Neuronal stem cell (in vitro differentiated cells): ENCODE measurements at regions not wholly inside any gene's neighbourhood (a gene's known extent, or its start where the extent isn't known, plus 50 kb on each side); places are given as distances from the start of the nearest gene placed in this dataset.
A peak's percentile ranks its signal among the peaks of the same experiment; 100 is the strongest.

Experiments
- DNase-seq: peaks from one replicate; pipeline ENCODE4 v3.0.0-alpha.2; 2013; ENCODE audit warnings: low spot score
- H2AFZ ChIP-seq: one replicate; pipeline ENCODE4 v1.6.1; 2013; ENCODE audit warnings: mild to moderate bottlenecking, low read length, inconsistent platforms
- H2AK5ac ChIP-seq: 2 replicates; pipeline ENCODE4 v1.6.1; 2013; ENCODE audit warnings: low read depth, mild to moderate bottlenecking, inconsistent platforms, low read length, moderate library complexity, mixed read lengths
- H2BK120ac ChIP-seq: 2 replicates; pipeline ENCODE4 v1.6.1; 2013; ENCODE audit warnings: low read depth, mild to moderate bottlenecking, inconsistent platforms, low read length, moderate library complexity, mixed read lengths
- H2BK12ac ChIP-seq: one replicate; pipeline ENCODE4 v1.6.1; 2013; ENCODE audit warnings: low read length, inconsistent platforms
- H2BK15ac ChIP-seq: 2 replicates; pipeline ENCODE4 v1.6.1; 2013; ENCODE audit warnings: mild to moderate bottlenecking, low read length, inconsistent platforms, mixed read lengths
- H2BK5ac ChIP-seq: one replicate; pipeline ENCODE4 v1.6.1; 2013; ENCODE audit warnings: inconsistent platforms, mild to moderate bottlenecking, low read length, moderate library complexity
- H3K14ac ChIP-seq: one replicate; pipeline ENCODE4 v1.6.1; 2013; ENCODE audit warnings: low read length, inconsistent platforms
- H3K18ac ChIP-seq: 2 replicates; pipeline ENCODE4 v1.6.1; 2013; ENCODE audit warnings: low read length, inconsistent platforms
- H3K23ac ChIP-seq: 2 replicates; pipeline ENCODE4 v1.6.1; 2013; ENCODE audit warnings: low read depth, mild to moderate bottlenecking, mixed read lengths, low read length, inconsistent platforms; ENCODE audit not compliant: poor library complexity
- H3K27ac ChIP-seq: replicated peaks from 3 replicates; pipeline ENCODE4 v1.5.1; 2013; ENCODE audit warnings: low read length, inconsistent platforms
- H3K27me3 ChIP-seq, 3 experiments: 2 replicates each; pipeline ENCODE4 v1.6.1; 2013; ENCODE audit warnings: low read length in 3 of 3, mild to moderate bottlenecking in 2 of 3, inconsistent platforms in 1 of 3, low read depth in 1 of 3, mixed read lengths in 1 of 3, moderate library complexity in 1 of 3; ENCODE audit not compliant: control insufficient read depth in 3 of 3, insufficient read depth in 3 of 3
- H3K36me3 ChIP-seq, 2 donors: replicated peaks in 1 of 2; 2 replicates each; pipeline ENCODE4 v1.6.1; 2013; ENCODE audit warnings: low read length in 2 of 2; ENCODE audit not compliant: control insufficient read depth in 2 of 2, insufficient read depth in 2 of 2
- H3K4ac ChIP-seq: 2 replicates; pipeline ENCODE4 v1.6.1; 2013; ENCODE audit warnings: inconsistent platforms, mild to moderate bottlenecking, low read length, moderate library complexity
- H3K4me1 ChIP-seq, 2 donors: 1 replicate in 1 of 2; 2 replicates in 1 of 2; pipeline ENCODE4 v1.6.1; 2013; ENCODE audit warnings: low read length in 2 of 2, low read depth in 1 of 2; ENCODE audit not compliant: control insufficient read depth in 2 of 2, insufficient read depth in 1 of 2
- H3K4me2 ChIP-seq: one replicate; pipeline ENCODE4 v1.6.1; 2013; ENCODE audit warnings: mild to moderate bottlenecking, low read length, inconsistent platforms; ENCODE audit not compliant: insufficient read depth, poor library complexity, severe bottlenecking
- H3K4me3 ChIP-seq, 2 donors: 2 replicates each; pipeline ENCODE4 v1.5.1; 2013; ENCODE audit warnings: low read length in 2 of 2, mild to moderate bottlenecking in 2 of 2, inconsistent platforms in 1 of 2, moderate library complexity in 1 of 2
- H3K79me1 ChIP-seq: one replicate; pipeline ENCODE4 v1.6.1; 2013; ENCODE audit warnings: low read depth, mild to moderate bottlenecking, inconsistent platforms, low read length, moderate library complexity
- H3K9ac ChIP-seq: one replicate; pipeline ENCODE4 v1.6.1; 2013; ENCODE audit warnings: mild to moderate bottlenecking, low read depth, low read length, inconsistent platforms; ENCODE audit not compliant: poor library complexity
- H3K9me3 ChIP-seq, 2 donors: replicated peaks in 1 of 2; 2 replicates each; pipeline versions ENCODE3 to v1.6.1; 2013; ENCODE audit warnings: low read length in 2 of 2, mild to moderate bottlenecking in 2 of 2, inconsistent platforms in 1 of 2, low read depth in 1 of 2, mixed read lengths in 1 of 2, moderate library complexity in 1 of 2; ENCODE audit not compliant: control insufficient read depth in 2 of 2, insufficient read depth in 1 of 2
- H4K8ac ChIP-seq: one replicate; pipeline ENCODE4 v1.6.1; 2013; ENCODE audit warnings: low read depth, mild to moderate bottlenecking, inconsistent platforms, low read length, moderate library complexity
- H4K91ac ChIP-seq: one replicate; pipeline ENCODE4 v1.6.1; 2013; ENCODE audit warnings: low read length, low read depth, mild to moderate bottlenecking, inconsistent platforms; ENCODE audit not compliant: poor library complexity
- WGBS, 2 donors: extraction: QIAGEN DNeasy Blood & Tissue Kit; methylation state at CpG; one replicate each; pipeline ENCODE4 v1.1.7; 2013; ENCODE audit warnings: missing lambda C conversion rate in 2 of 2, mixed read lengths in 1 of 2; ENCODE audit not compliant: insufficient read length in 2 of 2, insufficient replicate concordance in 1 of 2; ENCODE audit errors: extremely low coverage in 2 of 2; 5-methylcytosine and 5-hydroxymethylcytosine counted together

DNA sequence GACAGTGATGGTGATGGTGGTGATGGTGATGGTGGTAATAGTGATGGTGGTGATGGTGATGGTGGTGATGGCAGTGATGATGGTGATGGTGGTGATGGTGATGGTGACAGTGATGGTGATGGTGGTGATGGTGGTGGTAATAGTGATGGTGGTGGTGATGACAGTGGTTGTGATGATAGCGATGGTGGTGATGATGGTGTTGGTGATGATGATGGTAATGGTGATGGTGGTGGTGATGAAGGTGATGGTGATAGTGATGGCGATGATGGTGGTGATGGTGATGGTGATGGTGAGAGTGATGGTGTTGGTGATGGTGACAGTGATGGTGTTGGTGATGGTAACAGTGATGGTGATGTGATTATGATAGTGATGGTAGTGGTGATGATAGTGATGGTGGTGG lies 94.3 kb downstream of the ASB1 start:
- Histone ChIP-seq H2BK12ac (no peak overlapping the region), H2AFZ (no peak overlapping the region), H3K4ac (no peak overlapping the region), H3K27me3 (no peaks in the 10 kb centered on the region), H3K18ac (no peak overlapping the region), H2BK5ac (no peak overlapping the region), H2BK120ac (no peak overlapping the region), H3K4me3 (peak overlapping the region in 1 of 2 donors; percentile 14), H2AK5ac (no peak overlapping the region), H3K14ac (peak overlapping the region; percentile 25), H3K4me1 (peaks cover 3 to 4% of the 10 kb centered on the region in 2 donors), H3K23ac (no peak overlapping the region), H3K36me3 (no peaks in the 10 kb centered on the region), H4K8ac (no peak overlapping the region), H4K91ac (no peak overlapping the region), H3K79me1 (no peaks in the 10 kb centered on the region), H3K4me2 (no peak overlapping the region), H2BK15ac (no peak overlapping the region), H3K27ac (no peak overlapping the region), H3K9ac (no peak overlapping the region), H3K9me3 (peaks cover 2 to 4% of the 10 kb centered on the region in 2 donors)
- 100% methylated on average over 1 of the region's 2 CpGs; no CpG with 5 or more reads in 1 of the 2 donors for WGBS, 2 donors
- DNase-seq: no peak

DNA sequence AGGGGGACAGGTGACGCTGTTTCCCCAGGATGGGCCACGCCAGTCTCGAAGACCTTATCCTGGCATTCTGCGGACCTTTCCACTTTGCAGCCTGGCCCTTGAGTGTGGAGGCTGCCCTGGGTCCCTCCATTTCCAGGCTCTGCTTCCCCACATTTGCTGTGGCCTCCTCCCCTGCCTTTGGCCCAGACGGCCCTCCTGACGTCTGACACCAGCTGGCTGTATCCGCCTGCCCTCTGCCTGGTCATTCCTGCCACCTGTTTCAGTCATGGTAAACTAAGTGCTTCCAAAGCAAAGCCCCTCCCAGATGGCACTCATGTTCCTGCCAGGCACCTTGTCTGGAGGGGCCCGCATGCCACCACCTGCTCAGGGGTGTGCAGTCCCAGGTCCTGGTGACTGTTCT lies 95.1 kb downstream of the ASB1 start:
- peaks cover 2 to 4% of the 10 kb centered on the region in 2 donors for H3K9me3 ChIP-seq

DNA sequence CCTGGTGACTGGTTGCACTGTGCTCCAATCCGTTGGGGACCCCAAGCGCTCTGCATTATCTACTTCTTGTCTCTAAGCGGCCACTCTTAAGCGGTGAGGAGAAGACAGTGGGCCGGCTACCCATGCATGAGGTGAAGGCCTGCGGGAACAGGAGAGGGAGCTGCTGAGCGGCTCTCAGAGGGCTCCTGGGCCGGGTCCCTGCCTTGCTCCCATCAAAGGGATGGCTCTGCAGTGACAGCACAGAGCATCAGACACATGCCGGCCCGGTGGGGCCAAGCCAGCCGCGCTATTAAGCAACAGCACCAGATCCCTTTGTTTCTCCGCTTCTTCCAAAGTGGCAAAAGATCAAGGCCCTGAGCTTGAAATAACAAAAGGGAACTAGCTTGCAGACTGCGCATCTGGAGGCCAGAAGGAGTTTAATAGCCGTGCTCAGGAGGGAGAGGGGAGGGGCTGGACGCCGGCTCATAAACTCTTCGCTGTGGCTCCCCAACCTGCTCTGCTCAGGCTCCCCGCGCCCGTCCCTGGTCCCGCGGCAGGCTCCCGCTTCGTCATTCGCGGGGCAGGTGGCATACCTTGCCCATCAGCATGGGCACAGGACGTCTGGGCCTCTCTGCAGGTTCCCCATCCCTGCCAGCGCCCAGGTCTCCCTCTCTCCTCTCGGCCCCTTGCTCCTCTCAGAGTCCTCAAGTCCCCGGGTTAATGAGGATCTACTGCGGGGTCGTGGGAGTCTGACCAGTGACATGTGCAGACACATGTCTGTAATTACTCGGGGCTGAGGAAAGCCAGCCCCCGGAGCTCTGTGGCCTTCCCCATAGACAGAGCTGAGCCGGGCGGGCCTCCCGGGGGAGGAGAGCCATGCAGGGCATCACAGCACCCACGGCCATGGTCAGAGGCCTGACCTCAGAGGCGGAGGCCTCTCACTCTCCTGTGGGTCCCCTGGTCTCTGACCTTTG lies 96.7 kb downstream of the ASB1 start:
- Histone ChIP-seq H2AFZ (peak overlapping the region; percentile 57), H4K8ac (no peak overlapping the region), H3K27ac (no peak overlapping the region), H2AK5ac (peak overlapping the region; percentile 66), H4K91ac (no peak overlapping the region), H2BK120ac (peak overlapping the region; percentile 55), H3K9me3 (peaks cover 2 to 4% of the 10 kb centered on the region in 2 donors), H3K18ac (peak overlapping the region; percentile 55), H3K36me3 (no peaks in the 10 kb centered on the region), H2BK15ac (peak overlapping the region; percentile 45), H3K14ac (no peak overlapping the region), H2BK5ac (peak overlapping the region; percentile 30), H3K23ac (peak overlapping the region; percentile 29), H3K4me3 (no peak overlapping the region), H3K4ac (peak overlapping the region; percentile 42), H3K79me1 (no peaks in the 10 kb centered on the region), H3K27me3 (no peaks in the 10 kb centered on the region), H3K4me2 (no peak overlapping the region), H3K9ac (no peak overlapping the region), H2BK12ac (peak overlapping the region; percentile 87), H3K4me1 (peaks cover 6 to 15% of the 10 kb centered on the region in 2 donors)
- WGBS, 2 donors: no CpG with 5 or more reads among the region's 40 CpGs
- DNase-seq: peak; percentile 24

More for the DNA sequence above, 95.1 kb downstream of the ASB1 start:
- H2BK15ac ChIP-seq: peak overlapping the region; percentile 66
- no peak overlapping the region for H3K4me2 ChIP-seq
- no peak for DNase-seq
- H3K14ac ChIP-seq: no peak overlapping the region
- H3K18ac ChIP-seq: peak overlapping the region; percentile 81
- H2BK5ac ChIP-seq: no peak overlapping the region
- no peak overlapping the region for H3K4me3 ChIP-seq
- no peak overlapping the region for H2BK120ac ChIP-seq
- H2AK5ac ChIP-seq: peak overlapping the region; percentile 67
- no peak overlapping the region for H3K9ac ChIP-seq
- no peak overlapping the region for H4K8ac ChIP-seq
- H2BK12ac ChIP-seq: no peak overlapping the region
- no peaks in the 10 kb centered on the region for H3K36me3 ChIP-seq
- no peak overlapping the region for H3K4ac ChIP-seq
- peak overlapping the region; percentile 6 for H3K23ac ChIP-seq
- H2AFZ ChIP-seq: no peak overlapping the region
- H3K4me1 ChIP-seq: peaks cover 6 to 8% of the 10 kb centered on the region in 2 donors
- H3K27ac ChIP-seq: no peak overlapping the region
- no peak overlapping the region for H4K91ac ChIP-seq
- no peaks in the 10 kb centered on the region for H3K79me1 ChIP-seq
- no peaks in the 10 kb centered on the region for H3K27me3 ChIP-seq
- WGBS, 2 donors: no CpG with 5 or more reads among the region's 8 CpGs

DNA sequence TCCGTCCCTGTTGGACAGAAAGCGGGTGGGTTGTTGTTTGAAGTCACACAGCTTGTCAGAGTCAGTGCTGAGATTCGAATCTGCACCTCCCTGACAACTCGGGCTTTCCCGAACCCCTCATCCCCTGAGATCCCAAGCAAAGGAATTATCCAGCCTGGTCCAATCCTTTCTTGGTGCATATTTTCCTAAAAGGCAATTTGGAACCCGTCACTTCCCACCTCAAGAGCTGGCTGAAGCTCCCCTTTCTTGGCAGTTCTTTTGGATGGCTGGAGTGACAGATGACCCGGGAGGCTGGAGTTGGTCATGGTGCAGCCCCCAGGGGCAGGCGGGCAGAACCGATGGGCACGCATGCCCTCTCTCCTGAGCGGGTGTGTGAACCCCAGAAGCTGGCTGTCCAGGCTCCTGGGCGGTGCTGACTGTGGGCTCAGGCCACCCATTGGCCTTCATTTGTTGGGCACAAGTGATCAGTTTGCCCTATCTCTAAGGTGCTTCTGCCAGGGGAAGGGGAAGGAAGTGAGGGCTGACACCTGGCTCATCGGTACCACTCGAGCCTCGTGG lies 97.8 kb downstream of the ASB1 start:
- Histone ChIP-seq H3K36me3 (no peaks in the 10 kb centered on the region), H2BK120ac (no peak overlapping the region), H3K4me1 (peaks cover 6 to 16% of the 10 kb centered on the region in 2 donors), H3K79me1 (no peaks in the 10 kb centered on the region), H2BK5ac (no peak overlapping the region), H2BK15ac (no peak overlapping the region), H2AFZ (no peak overlapping the region), H3K4me2 (no peak overlapping the region), H3K9me3 (peaks cover 2 to 4% of the 10 kb centered on the region in 2 donors), H2AK5ac (no peak overlapping the region), H3K27me3 (no peaks in the 10 kb centered on the region), H2BK12ac (no peak overlapping the region), H3K14ac (no peak overlapping the region), H3K4ac (no peak overlapping the region), H3K4me3 (no peak overlapping the region), H3K23ac (no peak overlapping the region), H3K27ac (no peak overlapping the region), H3K18ac (peak overlapping the region; percentile 23), H3K9ac (no peak overlapping the region), H4K8ac (no peak overlapping the region), H4K91ac (no peak overlapping the region)
- no peak for DNase-seq
- WGBS, 2 donors: no CpG with 5 or more reads among the region's 15 CpGs
